ENCODE measurements at regions not wholly inside any gene's neighbourhood (a gene's known extent, or its start where the extent isn't known, plus 50 kb on each side); places are given as distances from the start of the nearest gene placed in this dataset.

- no peak for TF ChIP-seq CTCF (IDR thresholded peaks at IDR 0.05)
- no peak for TF ChIP-seq POLR2A (IDR thresholded peaks at IDR 0.05)
These were observed 550.4 kb upstream of the SGO1 start for GRCh38 chr3:20736287-20736852.

Measured in thyroid gland (tissue), 4 donors.